Neural cell (in vitro differentiated cells): ENCODE measurements at regions not wholly inside any gene's neighbourhood (a gene's known extent, or its start where the extent isn't known, plus 50 kb on each side); places are given as distances from the start of the nearest gene placed in this dataset.

Experiments
- H2AFZ ChIP-seq: fragments of 200-600, 300-800 bp; sonication (generic), shearing (Covaris generic); 2 replicates; pipeline ENCODE4 v1.6.0; 2014; ENCODE audit warnings: low read depth, mild to moderate bottlenecking, antibody characterized with exemption, low read length, moderate library complexity
- H3F3A ChIP-seq: fragments of 200-600 bp; shearing (Covaris generic); 2 replicates; pipeline ENCODE4 v1.6.1; 2016; ENCODE audit warnings: mild to moderate bottlenecking, moderate library complexity, mixed read lengths, antibody characterized with exemption, low read length; ENCODE audit not compliant: insufficient read depth, poor library complexity, severe bottlenecking
- H3K27ac ChIP-seq: fragments of 200-600, 300-800 bp; sonication (generic), shearing (Covaris generic); 2 replicates; pipeline ENCODE4 v1.5.1; 2014; ENCODE audit warnings: mild to moderate bottlenecking, low read length, moderate library complexity
- H3K27me3 ChIP-seq: fragments of 300-800, 200-600 bp; sonication (generic), shearing (Covaris generic); 2 replicates; pipeline ENCODE4 v1.6.0; 2014; ENCODE audit warnings: mild to moderate bottlenecking, low read depth, low read length, moderate library complexity; ENCODE audit not compliant: insufficient read depth
- H3K36me3 ChIP-seq: fragments of 300-800, 200-600 bp; sonication (generic), shearing (Covaris generic); 2 replicates; pipeline ENCODE4 v1.5.1; 2014; ENCODE audit warnings: mild to moderate bottlenecking, antibody characterized with exemption, low read length, moderate library complexity; ENCODE audit not compliant: insufficient read depth
- H3K4me2 ChIP-seq: fragments of 300-800, 200-600 bp; sonication (generic), shearing (Covaris generic); 2 replicates; pipeline ENCODE4 v1.6.0; 2014; ENCODE audit warnings: mild to moderate bottlenecking, low read length
- H3K4me3 ChIP-seq: fragments of 300-800, 200-600 bp; sonication (generic), shearing (Covaris generic); 2 replicates; pipeline ENCODE4 v1.5.1; 2014; ENCODE audit warnings: mild to moderate bottlenecking, low read length, moderate library complexity
- H3K79me2 ChIP-seq: fragments of 200-600 bp; shearing (Covaris generic); replicated peaks from 2 replicates; pipeline ENCODE4 v1.6.0; 2014; ENCODE audit warnings: mild to moderate bottlenecking, low read length, moderate library complexity; ENCODE audit not compliant: insufficient read depth
- H3K9ac ChIP-seq: fragments of 300-800, 200-600 bp; sonication (generic), shearing (Covaris generic); 2 replicates; pipeline ENCODE4 v1.6.1; 2016; ENCODE audit warnings: mild to moderate bottlenecking, low read length, mixed read lengths
- H3K9me2 ChIP-seq: fragments of 200-600 bp; shearing (Covaris generic); 2 replicates; pipeline ENCODE4 v1.6.1; 2016; ENCODE audit warnings: mild to moderate bottlenecking, low read length, mixed read lengths; ENCODE audit not compliant: insufficient read depth
- H3K9me3 ChIP-seq: fragments of 200-600, 300-800 bp; sonication (generic), shearing (Covaris generic); 2 replicates; pipeline ENCODE4 v1.6.1; 2016; ENCODE audit warnings: mild to moderate bottlenecking, mixed run types, low read length, moderate library complexity, mixed read lengths
- H4K20me1 ChIP-seq: fragments of 200-600 bp; shearing (Covaris generic); 2 replicates; pipeline ENCODE4 v1.6.1; 2016; ENCODE audit warnings: mild to moderate bottlenecking, mixed run types; ENCODE audit not compliant: insufficient read depth
- CTCF ChIP-seq: fragments of 450-650 bp; IDR thresholded peaks from 2 replicates; pipeline ENCODE4 v1.5.1; 2014; ENCODE audit warnings: antibody characterized with exemption, mild to moderate bottlenecking, moderate library complexity; ENCODE audit not compliant: poor library complexity, severe bottlenecking
- EP300 ChIP-seq: fragments of 450-650 bp; conservative IDR thresholded peaks from 2 replicates; pipeline ENCODE4 v1.6.1; 2014; ENCODE audit warnings: antibody characterized with exemption, mild to moderate bottlenecking, moderate library complexity; ENCODE audit not compliant: poor library complexity, severe bottlenecking
- EZH2 ChIP-seq: fragments of 200-600, 300-800 bp; shearing (Covaris generic), sonication (generic); IDR thresholded peaks from 2 replicates; pipeline ENCODE4 v1.6.1; 2014; ENCODE audit warnings: antibody characterized with exemption, low read length, borderline replicate concordance, mild to moderate bottlenecking; ENCODE audit not compliant: insufficient read depth, poor library complexity, severe bottlenecking
- MXI1 ChIP-seq: fragments of 450-650 bp; conservative IDR thresholded peaks from 2 replicates; pipeline ENCODE4 v1.6.1; 2014; ENCODE audit warnings: antibody characterized with exemption, mild to moderate bottlenecking; ENCODE audit not compliant: poor library complexity, severe bottlenecking
- POLR2AphosphoS5 ChIP-seq: IDR thresholded peaks from 2 replicates; pipeline ENCODE4 v1.6.1; 2012
- RAD21 ChIP-seq: fragments of 450-650 bp; conservative IDR thresholded peaks from 2 replicates; pipeline ENCODE4 v1.6.1; 2014; ENCODE audit warnings: antibody characterized with exemption, mild to moderate bottlenecking, moderate library complexity
- REST ChIP-seq: IDR thresholded peaks from 2 replicates; pipeline ENCODE4 v1.6.1; 2012; ENCODE audit warnings: borderline replicate concordance
- SMC3 ChIP-seq: fragments of 450-650 bp; conservative IDR thresholded peaks from 2 replicates; pipeline ENCODE4 v1.6.1; 2014; ENCODE audit warnings: antibody characterized with exemption, mild to moderate bottlenecking, moderate library complexity; ENCODE audit not compliant: poor library complexity
- TAF1 ChIP-seq: IDR thresholded peaks from 2 replicates; pipeline ENCODE4 v1.6.1; 2012; ENCODE audit warnings: low read depth

GRCh38 chr15:31887246-31887645 is 143.1 kb upstream of the CHRNA7 start:
- Histone ChIP-seq H3K9me2 (no peaks in the 10 kb centered on the region), H3K36me3 (no peaks in the 10 kb centered on the region), H3K27me3 (no peaks in the 10 kb centered on the region), H3K4me3 (no peak overlapping the region), H2AFZ (no peak overlapping the region), H3K27ac (no peak overlapping the region), H3K9me3 (no peaks in the 10 kb centered on the region), H4K20me1 (no peaks in the 10 kb centered on the region), H3K9ac (no peak overlapping the region), H3K79me2 (no peaks in the 10 kb centered on the region), H3K4me2 (no peak overlapping the region), H3F3A (no peaks in the 10 kb centered on the region)
- TF ChIP-seq REST (no peak), SMC3 (no peak), RAD21 (no peak), TAF1 (no peak), EZH2 (no peak), CTCF (no peak), EP300 (no peak), POLR2AphosphoS5 (no peak)

- H2AFZ ChIP-seq, result no peak overlapping the region
- no peaks in the 10 kb centered on the region for H3F3A ChIP-seq
- no peaks in the 10 kb centered on the region for H4K20me1 ChIP-seq
- no peak overlapping the region for H3K27ac ChIP-seq
- H3K79me2 ChIP-seq, result no peaks in the 10 kb centered on the region
- H3K4me2 ChIP-seq, result no peak overlapping the region
- H3K4me3 ChIP-seq, result no peak overlapping the region
- TF ChIP-seq TAF1, result no peak
- TF ChIP-seq CTCF, result no peak
- TF ChIP-seq EP300, result no peak
- no peak for TF ChIP-seq SMC3
- no peak for TF ChIP-seq EZH2
- no peak for TF ChIP-seq MXI1
- no peak for TF ChIP-seq REST
- TF ChIP-seq RAD21, result no peak
- no peak for TF ChIP-seq POLR2AphosphoS5
- H3K36me3 ChIP-seq, result no peaks in the 10 kb centered on the region
- no peaks in the 10 kb centered on the region for H3K9me2 ChIP-seq
- H3K9me3 ChIP-seq, result no peaks in the 10 kb centered on the region
- H3K27me3 ChIP-seq, result no peaks in the 10 kb centered on the region
- H3K9ac ChIP-seq, result no peak overlapping the region
Measured at GRCh38 chr15:31892513-31892912, 137.8 kb upstream of the CHRNA7 start.
